MM.1S (cell line): ENCODE measurements at regions not wholly inside any gene's neighbourhood (a gene's known extent, or its start where the extent isn't known, plus 50 kb on each side); places are given as distances from the start of the nearest gene placed in this dataset.

Experiments
- CTCF ChIP-seq: fragments of 300-600 bp; sonication (generic); IDR thresholded peaks from 2 replicates; pipeline ENCODE4 v1.5.1; 2016; ENCODE audit warnings: antibody characterized with exemption, low read length, mixed read lengths
- EZH2 ChIP-seq: fragments of 300-600 bp; sonication (generic); optimal IDR thresholded peaks from 2 replicates; pipeline ENCODE3; 2017; ENCODE audit warnings: low read depth, mild to moderate bottlenecking, antibody characterized with exemption, low read length, mixed read lengths

DNA sequence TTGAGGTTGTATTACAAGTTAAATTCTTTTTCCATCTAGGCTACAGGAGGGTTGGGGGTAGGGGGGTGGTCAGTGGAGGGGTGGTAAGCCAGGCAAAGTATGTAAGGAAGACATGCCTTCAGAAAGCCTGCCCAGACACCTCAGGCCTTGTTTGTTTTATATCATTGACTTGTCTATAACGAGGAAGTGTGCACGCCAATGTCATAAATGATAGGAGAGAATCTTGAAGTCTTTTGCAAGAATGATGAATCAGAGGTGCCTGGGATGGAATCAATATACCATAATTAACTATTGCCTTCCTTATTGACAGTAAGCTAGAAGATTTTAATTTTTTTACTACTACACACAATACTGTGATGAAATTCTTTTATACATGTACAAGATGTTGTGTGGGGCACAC, 90.7 kb downstream of the SEC61B start:
- TF ChIP-seq CTCF (no peak), EZH2 (no peak)
